VCaP (cell line): ENCODE measurements at regions not wholly inside any gene's neighbourhood (a gene's known extent, or its start where the extent isn't known, plus 50 kb on each side); places are given as distances from the start of the nearest gene placed in this dataset.

Source experiments
- H3K27ac ChIP-seq: fragments of 450-650 bp; 2 replicates; pipeline ENCODE4 v1.5.1; 2017
- CTCF ChIP-seq: fragments of 450-650 bp; conservative IDR thresholded peaks from 2 replicates; pipeline ENCODE4 v1.5.1; 2017; ENCODE audit warnings: mild to moderate bottlenecking, moderate library complexity

GRCh38 chr1:74895411-74895810 is 162.5 kb downstream of the TYW3 start:
- no peak overlapping the region for H3K27ac ChIP-seq
- no peak for TF ChIP-seq CTCF

GRCh38 chr1:74908131-74908530 is 175.2 kb downstream of the TYW3 start:
- H3K27ac ChIP-seq = no peak overlapping the region
- TF ChIP-seq CTCF = no peak

GRCh38 chr1:74908797-74909196 is 175.8 kb downstream of the TYW3 start:
- no peak for TF ChIP-seq CTCF
- no peak overlapping the region for H3K27ac ChIP-seq

- H3K27ac ChIP-seq = no peak overlapping the region
- TF ChIP-seq CTCF = no peak
Measured at GRCh38 chr1:74913978-74914377, 181.0 kb downstream of the TYW3 start.

GRCh38 chr1:74933500-74933899 is 200.5 kb downstream of the TYW3 start:
- TF ChIP-seq CTCF = no peak
- no peak overlapping the region for H3K27ac ChIP-seq

GRCh38 chr1:74935446-74935845 is 198.7 kb upstream of the LHX8 start:
- H3K27ac ChIP-seq = no peak overlapping the region
- no peak for TF ChIP-seq CTCF

- no peak overlapping the region for H3K27ac ChIP-seq
- TF ChIP-seq CTCF = no peak
Measured at GRCh38 chr1:74937176-74937575, 197.0 kb upstream of the LHX8 start.

- no peak overlapping the region for H3K27ac ChIP-seq
- no peak for TF ChIP-seq CTCF
Measured at GRCh38 chr1:74943046-74943445, 191.1 kb upstream of the LHX8 start.
